NCI-H748 treated with DMSO at 0.1 percent for 48 hours (cell line): ENCODE measurements at regions not wholly inside any gene's neighbourhood (a gene's known extent, or its start where the extent isn't known, plus 50 kb on each side); places are given as distances from the start of the nearest gene placed in this dataset.

Experiments used
- DNase-seq: peaks from one replicate; lab custom pipeline; 2025; lab: John Stamatoyannopoulos, UW

- DNase-seq, result no peak
Observed at GRCh38 chr18:41459656-41460055, 495.4 kb upstream of the PIK3C3 start.

- DNase-seq, result no peak
Observed at GRCh38 chr18:41458376-41458775, 496.7 kb upstream of the PIK3C3 start.

GRCh38 chr18:41457765-41458326, 497.2 kb upstream of the PIK3C3 start:
- no peak for DNase-seq

GRCh38 chr18:41456831-41457230, 498.2 kb upstream of the PIK3C3 start:
- DNase-seq, result no peak

- DNase-seq, result no peak
Observed at GRCh38 chr18:41449612-41450011, 505.4 kb upstream of the PIK3C3 start.

GRCh38 chr18:41444943-41445342, 510.1 kb upstream of the PIK3C3 start:
- DNase-seq, result no peak

- no peak for DNase-seq
Observed at GRCh38 chr18:41436772-41437171, 518.3 kb upstream of the PIK3C3 start.

GRCh38 chr18:41418598-41418997, 536.4 kb upstream of the PIK3C3 start:
- no peak for DNase-seq

- DNase-seq, result no peak
Observed at GRCh38 chr18:41416044-41416443, 539.0 kb upstream of the PIK3C3 start.

GRCh38 chr18:41410006-41410405, 545.0 kb upstream of the PIK3C3 start:
- no peak for DNase-seq

GRCh38 chr18:41406834-41407233, 548.2 kb upstream of the PIK3C3 start:
- no peak for DNase-seq

GRCh38 chr18:41396861-41397260, 558.2 kb upstream of the PIK3C3 start:
- DNase-seq, result no peak

GRCh38 chr18:41396211-41396610, 558.8 kb upstream of the PIK3C3 start:
- no peak for DNase-seq

- DNase-seq, result peak; percentile 99
Observed at GRCh38 chr18:41395695-41396094, 559.3 kb upstream of the PIK3C3 start.

- DNase-seq, result peak; percentile 96
Observed at GRCh38 chr18:41391616-41392595, 563.1 kb upstream of the PIK3C3 start.

- no peak for DNase-seq
Observed at GRCh38 chr18:41390309-41390708, 564.7 kb upstream of the PIK3C3 start.

GRCh38 chr18:41378598-41378997, 576.4 kb upstream of the PIK3C3 start:
- peak; percentile 76 for DNase-seq

GRCh38 chr18:41373612-41374011, 581.4 kb upstream of the PIK3C3 start:
- no peak for DNase-seq

- DNase-seq, result peak; percentile 80
Observed at GRCh38 chr18:41372046-41372665, 582.9 kb upstream of the PIK3C3 start.

GRCh38 chr18:41371156-41372045, 583.6 kb upstream of the PIK3C3 start:
- DNase-seq, result peak; percentile 87

- DNase-seq, result no peak
Observed at GRCh38 chr18:41370740-41371139, 584.3 kb upstream of the PIK3C3 start.

- DNase-seq, result no peak
Observed at GRCh38 chr18:41357708-41358107, 597.3 kb upstream of the PIK3C3 start.
